SK-N-SH (cell line): ENCODE measurements at regions not wholly inside any gene's neighbourhood (a gene's known extent, or its start where the extent isn't known, plus 50 kb on each side); places are given as distances from the start of the nearest gene placed in this dataset.

Source experiments
- CTCF ChIA-PET: fragments of 300-600, 350-600 bp; formaldehyde crosslinking; extraction: SDS; loops from one replicate; lab custom pipeline; 2021; lab: Yijun Ruan, JAX
- POLR2A ChIA-PET: fragments of 350-600 bp; sonication (Branson Sonifier 250); formaldehyde crosslinking; extraction: SDS; loops from one replicate; lab custom pipeline; 2020; ENCODE audit warnings: antibody characterized with exemption, inconsistent platforms; lab: Yijun Ruan, JAX
- DNase-seq: peaks from one replicate; pipeline ENCODE4 v3.0.0; 2012
- H2AFZ ChIP-seq: fragments of 200-600 bp; sonication (generic); 2 replicates; pipeline ENCODE4 v1.8.1; 2016; ENCODE audit warnings: antibody characterized with exemption, mild to moderate bottlenecking, low read depth
- H3F3A ChIP-seq: fragments of 200-600 bp; sonication (generic); replicated peaks from 2 replicates; pipeline ENCODE3; 2016; ENCODE audit warnings: antibody characterized with exemption, mild to moderate bottlenecking; ENCODE audit not compliant: insufficient read depth
- H3K27ac ChIP-seq, 2 experiments: fragments of 200-500 bp in 1 of 2; fragments of 200-600 bp in 1 of 2; sonication (Bioruptor generic) in 1 of 2; sonication (generic), shearing (Covaris generic) in 1 of 2; 2 replicates each; pipeline versions ENCODE4 v1.5.1 to v1.6.1; 2014 to 2016; ENCODE audit warnings: low read depth in 2 of 2, inconsistent platforms in 1 of 2, low read length in 1 of 2, mild to moderate bottlenecking in 1 of 2, mixed read lengths in 1 of 2
- H3K27me3 ChIP-seq: fragments of 200-600 bp; sonication (generic), shearing (Covaris generic); 2 replicates; pipeline ENCODE4 v1.6.1; 2016; ENCODE audit warnings: mixed run types; ENCODE audit not compliant: insufficient read depth
- H3K36me3 ChIP-seq, 2 experiments: fragments of 200-500 bp in 1 of 2; fragments of 200-600 bp in 1 of 2; sonication (Bioruptor generic) in 1 of 2; sonication (generic) in 1 of 2; replicated peaks in 1 of 2; 2 replicates each; pipeline versions ENCODE3 to v1.5.1; 2014 to 2016; ENCODE audit warnings: low read length in 1 of 2, mild to moderate bottlenecking in 1 of 2; ENCODE audit not compliant: insufficient read depth in 2 of 2, control insufficient read depth in 1 of 2
- H3K4me1 ChIP-seq, 2 experiments: fragments of 200-500 bp in 1 of 2; fragments of 200-600 bp in 1 of 2; sonication (Bioruptor generic) in 1 of 2; sonication (generic), shearing (Covaris generic) in 1 of 2; 2 replicates each; pipeline versions ENCODE4 v1.5.1 to v1.6.1; 2014 to 2016; ENCODE audit warnings: low read depth in 1 of 2, low read length in 1 of 2, mixed run types in 1 of 2; ENCODE audit not compliant: insufficient read depth in 2 of 2, control insufficient read depth in 1 of 2
- H3K4me2 ChIP-seq: fragments of 200-600 bp; sonication (generic), shearing (Covaris generic); 2 replicates; pipeline ENCODE4 v1.6.1; 2017; ENCODE audit warnings: mixed run types
- H3K4me3 ChIP-seq, 2 experiments: fragments of 200-500 bp in 1 of 2; fragments of 200-600 bp in 1 of 2; sonication (Bioruptor generic) in 1 of 2; sonication (generic), shearing (Covaris generic) in 1 of 2; 2 replicates each; pipeline versions ENCODE4 v1.5.1 to v1.8.1; 2014 to 2016; ENCODE audit warnings: low read depth in 2 of 2, inconsistent platforms in 1 of 2, low read length in 1 of 2, mild to moderate bottlenecking in 1 of 2, mixed read lengths in 1 of 2, moderate library complexity in 1 of 2
- H3K79me2 ChIP-seq: fragments of 200-600 bp; sonication (generic); 2 replicates; pipeline ENCODE4 v1.8.1; 2017; ENCODE audit warnings: mild to moderate bottlenecking; ENCODE audit not compliant: insufficient read depth
- H3K9ac ChIP-seq: fragments of 200-600 bp; sonication (generic); 2 replicates; pipeline ENCODE4 v1.6.1; 2017; ENCODE audit warnings: mixed run types
- H3K9me2 ChIP-seq: fragments of 200-600 bp; sonication (generic); 2 replicates; pipeline ENCODE4 v1.6.1; 2017; ENCODE audit warnings: mixed run types
- H3K9me3 ChIP-seq: fragments of 200-600 bp; sonication (generic); 2 replicates; pipeline ENCODE4 v1.6.1; 2017; ENCODE audit warnings: mixed run types, mild to moderate bottlenecking, moderate library complexity
- H4K20me1 ChIP-seq: fragments of 200-600 bp; sonication (generic); 2 replicates; pipeline ENCODE4 v1.6.1; 2017; ENCODE audit warnings: mild to moderate bottlenecking, mixed run types; ENCODE audit not compliant: insufficient read depth
- ELF1 ChIP-seq: IDR thresholded peaks from 2 replicates; pipeline ENCODE4 v1.4.0; 2012
- EP300 ChIP-seq, 2 experiments: IDR thresholded peaks; 2 replicates each; pipeline versions ENCODE4 v1.4.0 to v1.6.1; 2012; ENCODE audit warnings: borderline replicate concordance in 1 of 2, low read depth in 1 of 2, low read length in 1 of 2
- EZH2phosphoT487 ChIP-seq: fragments of 200-600 bp; sonication (generic); IDR thresholded peaks from 2 replicates; pipeline ENCODE4 v1.6.1; 2017; ENCODE audit warnings: low read depth, mixed run types, mild to moderate bottlenecking, antibody characterized with exemption, moderate library complexity, borderline replicate concordance
- FOXJ3 ChIP-seq: sonication (generic); formaldehyde crosslinking; IDR thresholded peaks from 2 replicates; pipeline ENCODE4 v1.5.1; 2020; ENCODE audit warnings: mild to moderate bottlenecking, missing genetic modification reagents
- GABPA ChIP-seq: IDR thresholded peaks from 2 replicates; pipeline ENCODE4 v1.4.0; 2012; ENCODE audit warnings: low read depth, mild to moderate bottlenecking
- POLR2AphosphoS5 ChIP-seq: IDR thresholded peaks from 2 replicates; pipeline ENCODE4 v1.6.1; 2012; ENCODE audit warnings: low read depth, low read length
- RCOR1 ChIP-seq: fragments of 150-350 bp; IDR thresholded peaks from 2 replicates; pipeline ENCODE4 v1.6.1; 2017; ENCODE audit warnings: antibody characterized with exemption, low read length
- RXRA ChIP-seq: IDR thresholded peaks from 2 replicates; pipeline ENCODE4 v1.4.0; 2012; ENCODE audit warnings: low read depth, mild to moderate bottlenecking, borderline replicate concordance
- SIN3A ChIP-seq: IDR thresholded peaks from 2 replicates; pipeline ENCODE4 v1.6.1; 2012; ENCODE audit warnings: low read depth, mild to moderate bottlenecking, low read length, moderate library complexity, borderline replicate concordance
- WGBS: methylation state at CpG from one replicate; pipeline ENCODE4 v1.1.6; 2017; ENCODE audit warnings: low lambda C conversion rate; 5-methylcytosine and 5-hydroxymethylcytosine counted together
- TF ChIP-seq, protein P1 (sequence below): IDR thresholded peaks from 2 replicates; pipeline ENCODE4; 2012
- TF ChIP-seq, protein P2 (sequence below): IDR thresholded peaks from 2 replicates; pipeline ENCODE4 v1.6.1; 2012; ENCODE audit warnings: mild to moderate bottlenecking, low read depth, low read length, moderate library complexity
- TF ChIP-seq, protein P3 (sequence below): IDR thresholded peaks from 2 replicates; pipeline ENCODE4 v1.4.0; 2012; ENCODE audit warnings: low read depth, borderline replicate concordance
- TF ChIP-seq, protein P4 (sequence below): fragments of 150-350 bp; IDR thresholded peaks from 2 replicates; pipeline ENCODE4 v1.6.1; 2017; ENCODE audit warnings: antibody characterized with exemption, low read length, low read depth, borderline replicate concordance
- TF ChIP-seq, protein P5 (sequence below): IDR thresholded peaks from 2 replicates; pipeline ENCODE4 v1.4.0; 2012; ENCODE audit warnings: low read depth
- TF ChIP-seq, protein P6 (sequence below): IDR thresholded peaks from 2 replicates; pipeline ENCODE4 v1.4.0; 2012; ENCODE audit warnings: low read depth, borderline replicate concordance

DNA sequence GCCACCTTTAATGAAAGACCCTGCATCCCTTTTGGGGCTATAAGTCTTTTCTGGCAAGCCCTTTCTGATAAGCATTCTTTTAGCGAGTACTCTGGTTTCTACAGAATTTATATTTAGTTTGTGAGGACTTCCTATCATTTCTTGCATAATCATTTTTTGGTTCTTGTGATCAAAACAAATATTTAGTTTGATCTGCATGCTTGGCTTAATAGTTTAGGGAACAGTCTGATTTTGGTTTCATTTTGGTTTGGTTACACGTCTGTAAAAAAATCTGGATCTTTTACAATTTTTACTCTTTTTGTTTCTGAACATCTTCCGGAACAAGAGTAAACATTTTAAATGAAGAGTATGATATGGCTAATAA is 1074.4 kb downstream of the CDH9 start:
- ChIA-PET CTCF (no interaction called here), POLR2A (no interaction called here)
- WGBS = 13% methylated on average over 3 of the region's 3 CpGs
- Histone ChIP-seq H2AFZ (no peak overlapping the region), H4K20me1 (no peaks in the 10 kb centered on the region), H3K9me2 (no peaks in the 10 kb centered on the region), H3F3A (no peaks in the 10 kb centered on the region), H3K9ac (no peak overlapping the region), H3K27ac (no peak overlapping the region), H3K79me2 (no peaks in the 10 kb centered on the region), H3K4me3 (no peak overlapping the region; a peak in 1 of 4 replicates), H3K4me2 (peak overlapping the region; percentile 45), H3K9me3 (no peaks in the 10 kb centered on the region), H3K36me3 (no peaks in the 10 kb centered on the region), H3K4me1 (no peaks in the 10 kb centered on the region), H3K27me3 (no peaks in the 10 kb centered on the region)
- DNase-seq = no peak
- TF ChIP-seq POLR2AphosphoS5 = no peak
- TF ChIP-seq, protein P1, sequence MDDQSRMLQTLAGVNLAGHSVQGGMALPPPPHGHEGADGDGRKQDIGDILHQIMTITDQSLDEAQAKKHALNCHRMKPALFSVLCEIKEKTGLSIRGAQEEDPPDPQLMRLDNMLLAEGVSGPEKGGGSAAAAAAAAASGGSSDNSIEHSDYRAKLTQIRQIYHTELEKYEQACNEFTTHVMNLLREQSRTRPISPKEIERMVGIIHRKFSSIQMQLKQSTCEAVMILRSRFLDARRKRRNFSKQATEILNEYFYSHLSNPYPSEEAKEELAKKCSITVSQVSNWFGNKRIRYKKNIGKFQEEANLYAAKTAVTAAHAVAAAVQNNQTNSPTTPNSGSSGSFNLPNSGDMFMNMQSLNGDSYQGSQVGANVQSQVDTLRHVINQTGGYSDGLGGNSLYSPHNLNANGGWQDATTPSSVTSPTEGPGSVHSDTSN = no peak
- TF ChIP-seq ELF1 = no peak
- no peak for TF ChIP-seq EP300 (IDR thresholded peaks at IDR 0.05; ENCODE audit: borderline replicate concordance in 1 of 2, low read depth in 1 of 2, low read length in 1 of 2)
- TF ChIP-seq SIN3A = no peak
- TF ChIP-seq, protein P2, sequence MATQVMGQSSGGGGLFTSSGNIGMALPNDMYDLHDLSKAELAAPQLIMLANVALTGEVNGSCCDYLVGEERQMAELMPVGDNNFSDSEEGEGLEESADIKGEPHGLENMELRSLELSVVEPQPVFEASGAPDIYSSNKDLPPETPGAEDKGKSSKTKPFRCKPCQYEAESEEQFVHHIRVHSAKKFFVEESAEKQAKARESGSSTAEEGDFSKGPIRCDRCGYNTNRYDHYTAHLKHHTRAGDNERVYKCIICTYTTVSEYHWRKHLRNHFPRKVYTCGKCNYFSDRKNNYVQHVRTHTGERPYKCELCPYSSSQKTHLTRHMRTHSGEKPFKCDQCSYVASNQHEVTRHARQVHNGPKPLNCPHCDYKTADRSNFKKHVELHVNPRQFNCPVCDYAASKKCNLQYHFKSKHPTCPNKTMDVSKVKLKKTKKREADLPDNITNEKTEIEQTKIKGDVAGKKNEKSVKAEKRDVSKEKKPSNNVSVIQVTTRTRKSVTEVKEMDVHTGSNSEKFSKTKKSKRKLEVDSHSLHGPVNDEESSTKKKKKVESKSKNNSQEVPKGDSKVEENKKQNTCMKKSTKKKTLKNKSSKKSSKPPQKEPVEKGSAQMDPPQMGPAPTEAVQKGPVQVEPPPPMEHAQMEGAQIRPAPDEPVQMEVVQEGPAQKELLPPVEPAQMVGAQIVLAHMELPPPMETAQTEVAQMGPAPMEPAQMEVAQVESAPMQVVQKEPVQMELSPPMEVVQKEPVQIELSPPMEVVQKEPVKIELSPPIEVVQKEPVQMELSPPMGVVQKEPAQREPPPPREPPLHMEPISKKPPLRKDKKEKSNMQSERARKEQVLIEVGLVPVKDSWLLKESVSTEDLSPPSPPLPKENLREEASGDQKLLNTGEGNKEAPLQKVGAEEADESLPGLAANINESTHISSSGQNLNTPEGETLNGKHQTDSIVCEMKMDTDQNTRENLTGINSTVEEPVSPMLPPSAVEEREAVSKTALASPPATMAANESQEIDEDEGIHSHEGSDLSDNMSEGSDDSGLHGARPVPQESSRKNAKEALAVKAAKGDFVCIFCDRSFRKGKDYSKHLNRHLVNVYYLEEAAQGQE = no peak
- TF ChIP-seq, protein P3, sequence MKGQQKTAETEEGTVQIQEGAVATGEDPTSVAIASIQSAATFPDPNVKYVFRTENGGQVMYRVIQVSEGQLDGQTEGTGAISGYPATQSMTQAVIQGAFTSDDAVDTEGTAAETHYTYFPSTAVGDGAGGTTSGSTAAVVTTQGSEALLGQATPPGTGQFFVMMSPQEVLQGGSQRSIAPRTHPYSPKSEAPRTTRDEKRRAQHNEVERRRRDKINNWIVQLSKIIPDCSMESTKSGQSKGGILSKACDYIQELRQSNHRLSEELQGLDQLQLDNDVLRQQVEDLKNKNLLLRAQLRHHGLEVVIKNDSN = no peak
- no peak for TF ChIP-seq RCOR1
- TF ChIP-seq GABPA = no peak
- no peak for TF ChIP-seq FOXJ3 (CRISPR knock-in tag)
- TF ChIP-seq, protein P4, sequence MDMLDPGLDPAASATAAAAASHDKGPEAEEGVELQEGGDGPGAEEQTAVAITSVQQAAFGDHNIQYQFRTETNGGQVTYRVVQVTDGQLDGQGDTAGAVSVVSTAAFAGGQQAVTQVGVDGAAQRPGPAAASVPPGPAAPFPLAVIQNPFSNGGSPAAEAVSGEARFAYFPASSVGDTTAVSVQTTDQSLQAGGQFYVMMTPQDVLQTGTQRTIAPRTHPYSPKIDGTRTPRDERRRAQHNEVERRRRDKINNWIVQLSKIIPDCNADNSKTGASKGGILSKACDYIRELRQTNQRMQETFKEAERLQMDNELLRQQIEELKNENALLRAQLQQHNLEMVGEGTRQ = no peak
- TF ChIP-seq, protein P5, sequence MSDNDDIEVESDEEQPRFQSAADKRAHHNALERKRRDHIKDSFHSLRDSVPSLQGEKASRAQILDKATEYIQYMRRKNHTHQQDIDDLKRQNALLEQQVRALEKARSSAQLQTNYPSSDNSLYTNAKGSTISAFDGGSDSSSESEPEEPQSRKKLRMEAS = no peak
- no peak for TF ChIP-seq EZH2phosphoT487
- no peak for TF ChIP-seq RXRA
- TF ChIP-seq, protein P6, sequence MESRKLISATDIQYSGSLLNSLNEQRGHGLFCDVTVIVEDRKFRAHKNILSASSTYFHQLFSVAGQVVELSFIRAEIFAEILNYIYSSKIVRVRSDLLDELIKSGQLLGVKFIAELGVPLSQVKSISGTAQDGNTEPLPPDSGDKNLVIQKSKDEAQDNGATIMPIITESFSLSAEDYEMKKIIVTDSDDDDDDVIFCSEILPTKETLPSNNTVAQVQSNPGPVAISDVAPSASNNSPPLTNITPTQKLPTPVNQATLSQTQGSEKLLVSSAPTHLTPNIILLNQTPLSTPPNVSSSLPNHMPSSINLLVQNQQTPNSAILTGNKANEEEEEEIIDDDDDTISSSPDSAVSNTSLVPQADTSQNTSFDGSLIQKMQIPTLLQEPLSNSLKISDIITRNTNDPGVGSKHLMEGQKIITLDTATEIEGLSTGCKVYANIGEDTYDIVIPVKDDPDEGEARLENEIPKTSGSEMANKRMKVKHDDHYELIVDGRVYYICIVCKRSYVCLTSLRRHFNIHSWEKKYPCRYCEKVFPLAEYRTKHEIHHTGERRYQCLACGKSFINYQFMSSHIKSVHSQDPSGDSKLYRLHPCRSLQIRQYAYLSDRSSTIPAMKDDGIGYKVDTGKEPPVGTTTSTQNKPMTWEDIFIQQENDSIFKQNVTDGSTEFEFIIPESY = no peak
